ENCODE measurements at regions not wholly inside any gene's neighbourhood (a gene's known extent, or its start where the extent isn't known, plus 50 kb on each side); places are given as distances from the start of the nearest gene placed in this dataset.

- TF ChIP-seq CTCF (IDR thresholded peaks at IDR 0.05; ENCODE audit: extremely low read depth in 1 of 2, insufficient read depth in 1 of 2, low read depth in 1 of 2, low read length in 2 of 2) (no peak), MAX (IDR thresholded peaks at IDR 0.05; ENCODE audit: insufficient read depth, insufficient read length) (no peak), POLR2AphosphoS5 (IDR thresholded peaks at IDR 0.05; ENCODE audit: insufficient read depth, low read depth, low read length) (no peak), GATA2 (IDR thresholded peaks at IDR 0.05; ENCODE audit: insufficient read depth, insufficient read length, low read depth, low read length) (no peak), POLR2A (IDR thresholded peaks at IDR 0.05; ENCODE audit: low read depth, low read length) (no peak), EZH2 (IDR thresholded peaks at IDR 0.05; ENCODE audit: borderline replicate concordance, low read depth, low read length, severe bottlenecking) (no peak), MYC (IDR thresholded peaks at IDR 0.05; ENCODE audit: low read depth, low read length) (no peak), FOS (IDR thresholded peaks at IDR 0.05; ENCODE audit: borderline replicate concordance, insufficient read depth, low read length) (no peak), JUN (IDR thresholded peaks at IDR 0.05; ENCODE audit: borderline replicate concordance, insufficient read depth, insufficient read length, low read depth) (no peak)
Observed at GRCh38 chr14:100666851-100667250, 59.8 kb upstream of the DLK1 start.
